H1 (cell line): ENCODE measurements at regions not wholly inside any gene's neighbourhood (a gene's known extent, or its start where the extent isn't known, plus 50 kb on each side); places are given as distances from the start of the nearest gene placed in this dataset.

Experiments
- CTCF ChIA-PET: fragments of 300-600 bp; sonication (Branson Sonifier 250); formaldehyde crosslinking; loops from one replicate; lab custom pipeline; 2021; ENCODE audit not compliant: partially characterized antibody; lab: Charles Lee
- POLR2A ChIA-PET: fragments of 300-600 bp; sonication (Branson Sonifier 250); formaldehyde crosslinking; loops from one replicate; lab custom pipeline; 2021; ENCODE audit warnings: inconsistent platforms; ENCODE audit not compliant: partially characterized antibody; lab: Charles Lee
- DNase-seq, 2 experiments: peaks; one replicate each; pipeline versions ENCODE4 v3.0.0 to v3.0.0-alpha.2; 2010 to 2022; ENCODE audit warnings: low spot score in 2 of 2, low read depth in 1 of 2, mixed read lengths in 1 of 2
- FAIRE-seq: peaks from 2 replicates; lab custom pipeline; 2011; peaks lifted over from hg19 to GRCh38; lab: Jason Lieb, UNC
- H2AFZ ChIP-seq: 2 replicates; pipeline ENCODE4 v1.8.1; 2012; ENCODE audit warnings: low read length, inconsistent platforms
- H2AK5ac ChIP-seq: 2 replicates; pipeline ENCODE4 v1.6.1; 2013; ENCODE audit warnings: low read depth, low read length
- H2BK120ac ChIP-seq: replicated peaks from 2 replicates; pipeline ENCODE3; 2013; ENCODE audit warnings: low read depth, low read length, inconsistent platforms
- H2BK12ac ChIP-seq: 2 replicates; pipeline ENCODE4 v1.6.1; 2013; ENCODE audit warnings: low read depth, low read length
- H2BK15ac ChIP-seq: 2 replicates; pipeline ENCODE4 v1.6.1; 2013; ENCODE audit warnings: low read length
- H2BK20ac ChIP-seq: 2 replicates; pipeline ENCODE4 v1.6.1; 2013; ENCODE audit warnings: low read length
- H2BK5ac ChIP-seq: 2 replicates; pipeline ENCODE4 v1.6.1; 2013; ENCODE audit warnings: low read depth, low read length
- H3K14ac ChIP-seq: 2 replicates; pipeline ENCODE4 v1.6.1; 2013; ENCODE audit warnings: inconsistent platforms; ENCODE audit not compliant: insufficient read length
- H3K18ac ChIP-seq: 2 replicates; pipeline ENCODE4 v1.6.1; 2013; ENCODE audit warnings: low read length; ENCODE audit errors: extremely low read depth
- H3K23ac ChIP-seq: 2 replicates; pipeline ENCODE4 v1.6.1; 2013; ENCODE audit warnings: inconsistent platforms; ENCODE audit not compliant: insufficient read length
- H3K23me2 ChIP-seq: 2 replicates; pipeline ENCODE4 v1.6.1; 2013; ENCODE audit warnings: low read depth, low read length
- H3K27ac ChIP-seq: 2 replicates; pipeline ENCODE4 v1.6.1; 2011; ENCODE audit warnings: low read depth, low read length, inconsistent platforms
- H3K27me3 ChIP-seq, 4 experiments: replicated peaks in 1 of 4; 1 replicate in 1 of 4; 2 replicates in 3 of 4; pipeline versions ENCODE4 v1.6.1 to v1.8.1; 2011 to 2013; ENCODE audit warnings: low read length in 3 of 4, mild to moderate bottlenecking in 3 of 4, inconsistent platforms in 2 of 4, mixed read lengths in 2 of 4, moderate library complexity in 1 of 4; ENCODE audit not compliant: control insufficient read depth in 3 of 4, insufficient read depth in 3 of 4; ENCODE audit errors: extremely low read depth in 1 of 4
- H3K36me3 ChIP-seq, 4 experiments: 2 replicates each; pipeline versions ENCODE4 v1.6.1 to v1.8.1; 2011 to 2013; ENCODE audit warnings: mild to moderate bottlenecking in 4 of 4, low read length in 3 of 4, moderate library complexity in 2 of 4, control low read depth in 1 of 4, inconsistent platforms in 1 of 4; ENCODE audit not compliant: insufficient read depth in 4 of 4, control insufficient read depth in 2 of 4
- H3K4ac ChIP-seq: replicated peaks from 2 replicates; pipeline ENCODE3; 2013; ENCODE audit warnings: low read length, low read depth, mixed read lengths, inconsistent platforms; ENCODE audit not compliant: insufficient read length
- H3K4me1 ChIP-seq, 4 experiments: replicated peaks in 1 of 4; 1 replicate in 1 of 4; 2 replicates in 3 of 4; pipeline versions ENCODE4 v1.6.1 to v1.8.1; 2011 to 2013; ENCODE audit warnings: low read length in 3 of 4, inconsistent platforms in 2 of 4, mixed read lengths in 1 of 4; ENCODE audit not compliant: insufficient read depth in 4 of 4, control insufficient read depth in 3 of 4
- H3K4me2 ChIP-seq, 2 experiments: 2 replicates each; pipeline versions ENCODE4 v1.6.1 to v1.8.1; 2011 to 2013; ENCODE audit warnings: low read depth in 2 of 2, low read length in 2 of 2, control low read depth in 1 of 2, inconsistent platforms in 1 of 2, mild to moderate bottlenecking in 1 of 2; ENCODE audit not compliant: insufficient read depth in 1 of 2
- H3K4me3 ChIP-seq, 4 experiments: fragments of 200-600, 300-600 bp in 1 of 4; sonication (generic), shearing (Covaris generic), sonication (Bioruptor Twin) in 1 of 4; 2 replicates each; pipeline versions ENCODE4 v1.5.1 to v1.8.1; 2011 to 2016; ENCODE audit warnings: low read length in 4 of 4, low read depth in 3 of 4, control low read depth in 2 of 4, inconsistent platforms in 2 of 4, mild to moderate bottlenecking in 2 of 4, mixed read lengths in 1 of 4, moderate library complexity in 1 of 4; ENCODE audit not compliant: insufficient read depth in 2 of 4; ENCODE audit errors: extremely low read depth in 1 of 4
- H3K56ac ChIP-seq: replicated peaks from 2 replicates; pipeline ENCODE3; 2013; ENCODE audit warnings: low read depth, mild to moderate bottlenecking, mixed read lengths, low read length, inconsistent platforms; ENCODE audit not compliant: insufficient read length
- H3K79me1 ChIP-seq: 2 replicates; pipeline ENCODE4 v1.6.1; 2013; ENCODE audit warnings: low read depth, low read length, control low read depth
- H3K79me2 ChIP-seq, 2 experiments: 2 replicates each; pipeline versions ENCODE4 v1.6.1 to v1.8.1; 2012 to 2013; ENCODE audit warnings: low read length in 2 of 2, mild to moderate bottlenecking in 2 of 2, inconsistent platforms in 1 of 2; ENCODE audit not compliant: insufficient read depth in 2 of 2, control insufficient read depth in 1 of 2
- H3K9ac ChIP-seq, 4 experiments: replicated peaks in 1 of 4; 1 replicate in 1 of 4; 2 replicates in 3 of 4; pipeline versions ENCODE4 v1.6.1 to v1.8.1; 2011 to 2013; ENCODE audit warnings: low read depth in 3 of 4, low read length in 3 of 4, control low read depth in 2 of 4, mild to moderate bottlenecking in 2 of 4, moderate library complexity in 2 of 4, inconsistent platforms in 1 of 4; ENCODE audit errors: extremely low read depth in 1 of 4
- H3K9me3 ChIP-seq, 2 experiments: 2 replicates each; pipeline versions ENCODE4 v1.6.1 to v1.8.1; 2012 to 2013; ENCODE audit warnings: mild to moderate bottlenecking in 2 of 2, moderate library complexity in 2 of 2, control low read depth in 1 of 2, inconsistent platforms in 1 of 2, low read depth in 1 of 2, low read length in 1 of 2, mixed read lengths in 1 of 2; ENCODE audit not compliant: insufficient read depth in 2 of 2
- H4K20me1 ChIP-seq, 2 experiments: replicated peaks in 1 of 2; 2 replicates each; pipeline versions ENCODE3 to v1.8.1; 2011 to 2013; ENCODE audit warnings: inconsistent platforms in 2 of 2, low read length in 2 of 2, mild to moderate bottlenecking in 1 of 2; ENCODE audit not compliant: insufficient read depth in 2 of 2, control insufficient read depth in 1 of 2
- H4K5ac ChIP-seq: 2 replicates; pipeline ENCODE4 v1.6.1; 2013; ENCODE audit warnings: low read length, low read depth, mixed read lengths, inconsistent platforms; ENCODE audit not compliant: insufficient read length
- H4K8ac ChIP-seq: 2 replicates; pipeline ENCODE4 v1.8.0; 2013; ENCODE audit warnings: mild to moderate bottlenecking, moderate library complexity, low read length, inconsistent platforms; ENCODE audit not compliant: insufficient read depth; ENCODE audit errors: extremely low read depth
- H4K91ac ChIP-seq: replicated peaks from 2 replicates; pipeline ENCODE3; 2013; ENCODE audit warnings: low read length, mixed read lengths, inconsistent platforms; ENCODE audit not compliant: insufficient read length
- ATF3 ChIP-seq: IDR thresholded peaks from 2 replicates; pipeline ENCODE4 v1.6.1; 2011; ENCODE audit warnings: low read depth, mild to moderate bottlenecking, low read length; ENCODE audit not compliant: insufficient read depth
- CHD1 ChIP-seq: IDR thresholded peaks from 2 replicates; pipeline ENCODE4 v1.6.1; 2012; ENCODE audit warnings: low read depth, low read length, improper control_type of control experiment
- CTBP2 ChIP-seq: IDR thresholded peaks from 2 replicates; pipeline ENCODE4 v1.7.0; 2011; ENCODE audit warnings: borderline replicate concordance, mild to moderate bottlenecking, moderate library complexity, mixed read lengths, low read length; ENCODE audit not compliant: insufficient read depth, insufficient read length
- EGR1 ChIP-seq: IDR thresholded peaks from 2 replicates; pipeline ENCODE4 v1.6.1; 2011; ENCODE audit warnings: low read depth, low read length, borderline replicate concordance
- FOSL1 ChIP-seq: IDR thresholded peaks from 2 replicates; pipeline ENCODE4 v1.6.1; 2011; ENCODE audit warnings: mild to moderate bottlenecking, low read depth, low read length, moderate library complexity; ENCODE audit not compliant: insufficient read depth
- JUND ChIP-seq: IDR thresholded peaks from 2 replicates; pipeline ENCODE4 v1.6.1; 2011; ENCODE audit warnings: mild to moderate bottlenecking, improper control_type of control experiment, low read length
- RBBP5 ChIP-seq: IDR thresholded peaks from 2 replicates; pipeline ENCODE4 v1.7.1; 2012; ENCODE audit warnings: low read depth, mild to moderate bottlenecking, inconsistent platforms, low read length, moderate library complexity, borderline replicate concordance
- SIRT6 ChIP-seq: IDR thresholded peaks from one replicate; pipeline ENCODE4 v1.7.1; 2012; ENCODE audit warnings: low read length, inconsistent platforms
- TAF7 ChIP-seq: optimal IDR thresholded peaks from 2 replicates; pipeline ENCODE3; 2011; ENCODE audit warnings: low read depth, mild to moderate bottlenecking, inconsistent platforms, low read length, moderate library complexity, borderline replicate concordance
- TBP ChIP-seq: IDR thresholded peaks from 2 replicates; pipeline ENCODE4 v1.6.1; 2011; ENCODE audit warnings: low read depth, low read length, improper control_type of control experiment
- TEAD4 ChIP-seq: IDR thresholded peaks from 2 replicates; pipeline ENCODE4 v1.6.1; 2012; ENCODE audit warnings: low read depth, low read length, inconsistent platforms, mixed read lengths

GRCh38 chr13:58907347-58907746, 1256.4 kb downstream of the DIAPH3 start:
- Histone ChIP-seq H3K79me2 (no peaks in the 10 kb centered on the region), H4K8ac (no peak overlapping the region), H3K9ac (no peak overlapping the region), H2BK20ac (no peak overlapping the region), H3K4ac (no peak overlapping the region), H3K14ac (no peak overlapping the region), H3K56ac (no peak overlapping the region), H3K23ac (no peak overlapping the region), H2AFZ (no peak overlapping the region; the same call in 1 of the 2 replicates), H3K4me3 (no peak overlapping the region), H2BK120ac (no peak overlapping the region), H3K4me2 (no peak overlapping the region), H3K4me1 (no peaks in the 10 kb centered on the region), H4K20me1 (no peaks in the 10 kb centered on the region), H2BK15ac (no peak overlapping the region), H3K9me3 (no peaks in the 10 kb centered on the region), H3K27ac (no peak overlapping the region), H3K36me3 (no peaks in the 10 kb centered on the region), H2AK5ac (no peak overlapping the region), H3K27me3 (no peaks in the 10 kb centered on the region), H4K91ac (no peak overlapping the region), H3K18ac (no peak overlapping the region), H3K23me2 (0 out of 2 replicates have a peak, but pooled peaks cover 1% of the 10 kb centered on the region), H4K5ac (no peak overlapping the region), H2BK12ac (no peak overlapping the region), H2BK5ac (no peak overlapping the region), H3K79me1 (no peaks in the 10 kb centered on the region)
- DNase-seq (no peak), FAIRE-seq (no peak)
- ChIA-PET CTCF (interaction anchor here (1.2 kb wide), 1 partner anchor 8 kb away, joined by 3 read pairs; no protein-coding TSS in a partner anchor), POLR2A (no interaction called here)
- TF ChIP-seq RBBP5 (no peak), TAF7 (no peak), CTBP2 (no peak), FOSL1 (no peak), JUND (no peak), CHD1 (no peak), EGR1 (no peak), TEAD4 (no peak), SIRT6 (no peak), TBP (no peak), ATF3 (no peak)
